H9 (cell line): ENCODE measurements at regions not wholly inside any gene's neighbourhood (a gene's known extent, or its start where the extent isn't known, plus 50 kb on each side); places are given as distances from the start of the nearest gene placed in this dataset.

Experiments
- DNase-seq: peaks from one replicate; pipeline ENCODE4 v3.0.0-alpha.2; 2017
- H2AFZ ChIP-seq: one replicate; pipeline ENCODE4 v1.6.1; 2013; ENCODE audit warnings: mild to moderate bottlenecking, low read length, control low read depth, moderate library complexity
- H2AK5ac ChIP-seq: 2 replicates; pipeline ENCODE4 v1.6.1; 2013; ENCODE audit warnings: low read length, control low read depth, mixed read lengths; ENCODE audit not compliant: insufficient read length
- H2BK120ac ChIP-seq: one replicate; pipeline ENCODE4 v1.6.1; 2013; ENCODE audit warnings: low read depth, mild to moderate bottlenecking, low read length, control low read depth, inconsistent platforms; ENCODE audit not compliant: poor library complexity, severe bottlenecking
- H2BK12ac ChIP-seq: 2 replicates; pipeline ENCODE4 v1.6.1; 2013; ENCODE audit warnings: low read length, control low read depth, mixed read lengths, low read depth; ENCODE audit not compliant: insufficient read length
- H2BK15ac ChIP-seq: 2 replicates; pipeline ENCODE4 v1.6.1; 2013; ENCODE audit warnings: low read depth, low read length, control low read depth
- H2BK20ac ChIP-seq: one replicate; pipeline ENCODE4 v1.6.1; 2013; ENCODE audit warnings: low read depth, mild to moderate bottlenecking, low read length, control low read depth, inconsistent platforms; ENCODE audit not compliant: poor library complexity, severe bottlenecking
- H2BK5ac ChIP-seq: 2 replicates; pipeline ENCODE4 v1.6.1; 2013; ENCODE audit warnings: low read length, control low read depth, mixed read lengths; ENCODE audit not compliant: insufficient read length
- H3K14ac ChIP-seq: 2 replicates; pipeline ENCODE4 v1.6.1; 2013; ENCODE audit warnings: low read length, control low read depth; ENCODE audit not compliant: insufficient read depth
- H3K18ac ChIP-seq: 2 replicates; pipeline ENCODE4 v1.6.1; 2013; ENCODE audit warnings: low read depth, mild to moderate bottlenecking, mixed read lengths, low read length, control low read depth; ENCODE audit not compliant: insufficient read length
- H3K23ac ChIP-seq: 2 replicates; pipeline ENCODE4 v1.6.1; 2013; ENCODE audit warnings: low read length, control low read depth, mixed read lengths, low read depth; ENCODE audit not compliant: insufficient read length
- H3K23me2 ChIP-seq: 2 replicates; pipeline ENCODE4 v1.6.1; 2013; ENCODE audit warnings: low read depth, mild to moderate bottlenecking, mixed read lengths, low read length, control low read depth; ENCODE audit not compliant: insufficient read length, poor library complexity, severe bottlenecking
- H3K27ac ChIP-seq: 2 replicates; pipeline ENCODE4 v1.5.1; 2013; ENCODE audit warnings: low read length, control low read depth, mixed read lengths, low read depth; ENCODE audit not compliant: insufficient read length
- H3K27me3 ChIP-seq: 2 replicates; pipeline ENCODE4 v1.6.1; 2013; ENCODE audit warnings: low read length, control low read depth, inconsistent platforms; ENCODE audit not compliant: insufficient read depth
- H3K4ac ChIP-seq: 2 replicates; pipeline ENCODE4 v1.6.1; 2013; ENCODE audit warnings: low read depth, mild to moderate bottlenecking, control low read depth, inconsistent platforms, low read length, moderate library complexity
- H3K4me1 ChIP-seq: 2 replicates; pipeline ENCODE4 v1.6.1; 2013; ENCODE audit warnings: low read length, control low read depth, inconsistent platforms; ENCODE audit not compliant: insufficient read depth
- H3K4me2 ChIP-seq: 2 replicates; pipeline ENCODE4 v1.6.1; 2013; ENCODE audit warnings: low read length, control low read depth, mixed read lengths; ENCODE audit not compliant: insufficient read length, insufficient read depth
- H3K56ac ChIP-seq: 2 replicates; pipeline ENCODE4 v1.6.1; 2013; ENCODE audit warnings: low read depth, mild to moderate bottlenecking, mixed read lengths, low read length, control low read depth; ENCODE audit not compliant: insufficient read length
- H3K79me1 ChIP-seq: 2 replicates; pipeline ENCODE4 v1.6.1; 2013; ENCODE audit warnings: low read depth, mild to moderate bottlenecking, moderate library complexity, low read length, control low read depth, inconsistent platforms; ENCODE audit not compliant: insufficient read depth, poor library complexity, severe bottlenecking
- H3K79me2 ChIP-seq: 2 replicates; pipeline ENCODE4 v1.6.1; 2013; ENCODE audit warnings: low read length, control low read depth, inconsistent platforms; ENCODE audit not compliant: insufficient read depth
- H3K9ac ChIP-seq: 2 replicates; pipeline ENCODE4 v1.6.1; 2013; ENCODE audit warnings: low read length, control low read depth, mixed read lengths; ENCODE audit not compliant: insufficient read length; ENCODE audit errors: extremely low read depth
- H3K9me3 ChIP-seq: one replicate; pipeline ENCODE4 v1.6.1; 2013; ENCODE audit warnings: low read depth, low read length, inconsistent platforms; ENCODE audit not compliant: control insufficient read depth
- H3T11ph ChIP-seq: one replicate; pipeline ENCODE4 v1.6.1; 2013; ENCODE audit warnings: mild to moderate bottlenecking, low read length, control low read depth, inconsistent platforms
- H4K20me1 ChIP-seq: one replicate; pipeline ENCODE4 v1.6.1; 2013; ENCODE audit not compliant: control insufficient read depth, insufficient read length, insufficient read depth
- H4K5ac ChIP-seq: 2 replicates; pipeline ENCODE4 v1.6.1; 2013; ENCODE audit warnings: low read depth, mild to moderate bottlenecking, mixed read lengths, low read length, control low read depth; ENCODE audit not compliant: insufficient read length
- H4K8ac ChIP-seq: replicated peaks from 2 replicates; pipeline ENCODE4 v1.6.1; 2013; ENCODE audit warnings: low read length, control low read depth, mixed read lengths, low read depth; ENCODE audit not compliant: insufficient read length
- H4K91ac ChIP-seq: 2 replicates; pipeline ENCODE4 v1.6.1; 2013; ENCODE audit warnings: low read depth, mild to moderate bottlenecking, moderate library complexity, mixed read lengths, low read length, control low read depth; ENCODE audit not compliant: insufficient read length
- H3K27ac Mint-ChIP-seq, 3 experiments: 2 replicates in 2 of 3; 3 replicates in 1 of 3; pipeline ENCODE4 v1.8.0; 2020 to 2021; ENCODE audit warnings: mixed read lengths in 3 of 3, mild to moderate bottlenecking in 1 of 3, moderate library complexity in 1 of 3
- H3K27me3 Mint-ChIP-seq: 2 replicates; pipeline ENCODE4 v1.8.0; 2021; ENCODE audit warnings: low read depth, mild to moderate bottlenecking, moderate library complexity, mixed read lengths
- H3K36me3 Mint-ChIP-seq, 3 experiments: 2 replicates in 2 of 3; 3 replicates in 1 of 3; pipeline ENCODE4 v1.8.0; 2020 to 2021; ENCODE audit warnings: low read depth in 3 of 3, mixed read lengths in 3 of 3; ENCODE audit not compliant: insufficient read depth in 1 of 3
- H3K4me1 Mint-ChIP-seq, 2 experiments: 2 replicates each; pipeline ENCODE4 v1.8.0; 2020; ENCODE audit warnings: mixed read lengths in 2 of 2
- H3K4me3 Mint-ChIP-seq, 2 experiments: 2 replicates in 1 of 2; 3 replicates in 1 of 2; pipeline ENCODE4 v1.8.0; 2020 to 2021; ENCODE audit warnings: mild to moderate bottlenecking in 2 of 2, mixed read lengths in 2 of 2, moderate library complexity in 1 of 2
- H3K9me3 Mint-ChIP-seq, 2 experiments: 2 replicates in 1 of 2; 3 replicates in 1 of 2; pipeline ENCODE4 v1.8.0; 2020; ENCODE audit warnings: mild to moderate bottlenecking in 2 of 2, mixed read lengths in 2 of 2, moderate library complexity in 1 of 2
- WGBS: extraction: QIAGEN DNeasy Blood & Tissue Kit; methylation state at CpG from one replicate; pipeline ENCODE4 v1.1.7; 2013; ENCODE audit warnings: missing lambda C conversion rate, low lambda C conversion rate, mixed read lengths; ENCODE audit not compliant: insufficient read length; ENCODE audit errors: extremely low coverage; 5-methylcytosine and 5-hydroxymethylcytosine counted together
- TF ChIP-seq, protein P1 (sequence below): fragments of 200-600 bp; sonication (generic); conservative IDR thresholded peaks from 3 replicates; pipeline ENCODE4 v1.8.0; 2021; ENCODE audit warnings: antibody characterized with exemption, mild to moderate bottlenecking

DNA sequence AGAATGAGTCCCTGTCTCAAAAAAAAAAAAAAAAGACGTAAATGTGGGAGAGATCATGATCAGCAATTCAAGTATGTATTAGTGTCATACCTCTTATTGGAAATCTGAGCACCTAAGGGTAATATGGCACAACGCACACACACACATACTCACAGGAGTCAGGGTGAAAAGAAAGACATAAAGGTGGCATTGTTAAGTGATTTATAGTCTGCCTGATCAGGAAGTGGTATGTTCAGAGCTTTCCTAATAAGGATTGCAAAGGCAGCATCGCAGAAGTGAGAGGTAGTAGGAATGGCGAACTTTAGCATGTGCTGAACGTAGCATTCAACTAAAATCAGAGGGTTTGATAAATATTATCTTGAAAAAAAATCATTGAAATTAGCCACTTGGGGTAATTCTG lies 854.3 kb downstream of the METTL15 start:
- H2BK12ac ChIP-seq = no peak overlapping the region
- H3K23me2 ChIP-seq = no peaks in the 10 kb centered on the region
- no peak overlapping the region for H4K8ac ChIP-seq
- H3K4ac ChIP-seq = no peak overlapping the region
- H3K79me2 ChIP-seq = no peaks in the 10 kb centered on the region
- H3K23ac ChIP-seq = no peak overlapping the region
- no peak overlapping the region for H3K27ac Mint-ChIP-seq
- no peak overlapping the region for H3K14ac ChIP-seq
- H4K91ac ChIP-seq = no peak overlapping the region
- TF ChIP-seq, protein P1, sequence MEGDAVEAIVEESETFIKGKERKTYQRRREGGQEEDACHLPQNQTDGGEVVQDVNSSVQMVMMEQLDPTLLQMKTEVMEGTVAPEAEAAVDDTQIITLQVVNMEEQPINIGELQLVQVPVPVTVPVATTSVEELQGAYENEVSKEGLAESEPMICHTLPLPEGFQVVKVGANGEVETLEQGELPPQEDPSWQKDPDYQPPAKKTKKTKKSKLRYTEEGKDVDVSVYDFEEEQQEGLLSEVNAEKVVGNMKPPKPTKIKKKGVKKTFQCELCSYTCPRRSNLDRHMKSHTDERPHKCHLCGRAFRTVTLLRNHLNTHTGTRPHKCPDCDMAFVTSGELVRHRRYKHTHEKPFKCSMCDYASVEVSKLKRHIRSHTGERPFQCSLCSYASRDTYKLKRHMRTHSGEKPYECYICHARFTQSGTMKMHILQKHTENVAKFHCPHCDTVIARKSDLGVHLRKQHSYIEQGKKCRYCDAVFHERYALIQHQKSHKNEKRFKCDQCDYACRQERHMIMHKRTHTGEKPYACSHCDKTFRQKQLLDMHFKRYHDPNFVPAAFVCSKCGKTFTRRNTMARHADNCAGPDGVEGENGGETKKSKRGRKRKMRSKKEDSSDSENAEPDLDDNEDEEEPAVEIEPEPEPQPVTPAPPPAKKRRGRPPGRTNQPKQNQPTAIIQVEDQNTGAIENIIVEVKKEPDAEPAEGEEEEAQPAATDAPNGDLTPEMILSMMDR = no peak
- H3K27me3 ChIP-seq = no peaks in the 10 kb centered on the region
- no peak overlapping the region for H2BK5ac ChIP-seq
- no peak overlapping the region for H3K18ac ChIP-seq
- H4K5ac ChIP-seq = no peak overlapping the region
- no peaks in the 10 kb centered on the region for H3K79me1 ChIP-seq
- no peak overlapping the region for H2BK20ac ChIP-seq
- no peak overlapping the region for H2AFZ ChIP-seq
- no peak overlapping the region for H3T11ph ChIP-seq
- no peak overlapping the region for H3K9ac ChIP-seq
- no peak overlapping the region for H3K4me2 ChIP-seq
- H3K4me1 Mint-ChIP-seq = no peaks in the 10 kb centered on the region; a peak in 1 of 4 replicates
- H2AK5ac ChIP-seq = no peak overlapping the region
- no peaks in the 10 kb centered on the region for H3K9me3 Mint-ChIP-seq
- no peaks in the 10 kb centered on the region for H3K27me3 Mint-ChIP-seq
- no peak overlapping the region for H3K4me3 Mint-ChIP-seq
- H2BK120ac ChIP-seq = no peak overlapping the region
- no peak overlapping the region for H3K56ac ChIP-seq
- no CpG with 5 or more reads among the region's 5 CpGs for WGBS
- no peaks in the 10 kb centered on the region for H3K9me3 ChIP-seq
- H4K20me1 ChIP-seq = no peaks in the 10 kb centered on the region
- H3K36me3 Mint-ChIP-seq = no peaks in the 10 kb centered on the region
- H3K27ac ChIP-seq = no peak overlapping the region
- H3K4me1 ChIP-seq = no peaks in the 10 kb centered on the region
- H2BK15ac ChIP-seq = no peak overlapping the region
- DNase-seq = no peak
